ENCODE measurements at regions not wholly inside any gene's neighbourhood (a gene's known extent, or its start where the extent isn't known, plus 50 kb on each side); places are given as distances from the start of the nearest gene placed in this dataset.

DNA sequence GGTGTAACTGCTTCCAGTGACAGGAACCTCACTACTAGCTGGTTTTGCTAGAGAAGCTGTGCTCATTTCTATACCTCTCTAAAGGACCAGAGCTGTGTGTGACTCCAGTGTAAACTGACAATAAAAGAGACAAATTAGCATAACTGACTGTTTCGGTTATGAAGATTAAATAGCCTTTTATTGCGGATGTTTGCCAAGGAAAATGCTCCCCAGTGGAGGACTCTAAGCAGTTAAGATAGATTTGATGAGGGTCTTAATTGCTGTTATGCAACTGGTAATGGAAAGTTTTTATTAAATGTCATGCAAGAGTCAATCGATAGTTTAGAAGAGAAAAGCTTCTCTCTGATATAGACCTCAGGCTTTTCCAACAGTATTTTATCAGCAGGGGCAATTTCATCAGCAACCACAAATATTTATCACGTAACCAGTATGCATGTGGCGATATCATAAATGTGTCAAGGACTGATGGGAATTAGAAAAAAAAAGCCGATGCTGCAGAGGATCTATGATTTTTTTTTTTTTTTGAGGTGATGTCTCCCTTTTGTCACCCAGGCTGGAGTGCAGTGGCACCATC, 275.2 kb upstream of the DMAC1 start:
- no peak overlapping the region for H3K27ac ChIP-seq (replicated peaks in 1 of 4)
- H3K36me3 ChIP-seq = no peaks in the 10 kb centered on the region
- intact Hi-C loops (cut with DNase I) = no loop called here
- no peak for TF ChIP-seq POLR2AphosphoS5 (IDR thresholded peaks at IDR 0.05)
- no peak for TF ChIP-seq EP300 (IDR thresholded peaks at IDR 0.05)
- no peak for TF ChIP-seq POLR2A (IDR thresholded peaks at IDR 0.05; ENCODE audit: low read depth)
- TF ChIP-seq, protein P1, sequence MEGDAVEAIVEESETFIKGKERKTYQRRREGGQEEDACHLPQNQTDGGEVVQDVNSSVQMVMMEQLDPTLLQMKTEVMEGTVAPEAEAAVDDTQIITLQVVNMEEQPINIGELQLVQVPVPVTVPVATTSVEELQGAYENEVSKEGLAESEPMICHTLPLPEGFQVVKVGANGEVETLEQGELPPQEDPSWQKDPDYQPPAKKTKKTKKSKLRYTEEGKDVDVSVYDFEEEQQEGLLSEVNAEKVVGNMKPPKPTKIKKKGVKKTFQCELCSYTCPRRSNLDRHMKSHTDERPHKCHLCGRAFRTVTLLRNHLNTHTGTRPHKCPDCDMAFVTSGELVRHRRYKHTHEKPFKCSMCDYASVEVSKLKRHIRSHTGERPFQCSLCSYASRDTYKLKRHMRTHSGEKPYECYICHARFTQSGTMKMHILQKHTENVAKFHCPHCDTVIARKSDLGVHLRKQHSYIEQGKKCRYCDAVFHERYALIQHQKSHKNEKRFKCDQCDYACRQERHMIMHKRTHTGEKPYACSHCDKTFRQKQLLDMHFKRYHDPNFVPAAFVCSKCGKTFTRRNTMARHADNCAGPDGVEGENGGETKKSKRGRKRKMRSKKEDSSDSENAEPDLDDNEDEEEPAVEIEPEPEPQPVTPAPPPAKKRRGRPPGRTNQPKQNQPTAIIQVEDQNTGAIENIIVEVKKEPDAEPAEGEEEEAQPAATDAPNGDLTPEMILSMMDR (IDR thresholded peaks at IDR 0.05) = no peak
- no peak for DNase-seq (ENCODE audit: extremely low spot score)
- H3K4me1 ChIP-seq = no peaks in the 10 kb centered on the region
- 78% methylated on average over 6 of the region's 6 CpGs for WGBS
- no peak overlapping the region for H3K4me3 ChIP-seq
- no peaks in the 10 kb centered on the region for H3K9me3 ChIP-seq
- H3K27me3 ChIP-seq = no peaks in the 10 kb centered on the region

DNA sequence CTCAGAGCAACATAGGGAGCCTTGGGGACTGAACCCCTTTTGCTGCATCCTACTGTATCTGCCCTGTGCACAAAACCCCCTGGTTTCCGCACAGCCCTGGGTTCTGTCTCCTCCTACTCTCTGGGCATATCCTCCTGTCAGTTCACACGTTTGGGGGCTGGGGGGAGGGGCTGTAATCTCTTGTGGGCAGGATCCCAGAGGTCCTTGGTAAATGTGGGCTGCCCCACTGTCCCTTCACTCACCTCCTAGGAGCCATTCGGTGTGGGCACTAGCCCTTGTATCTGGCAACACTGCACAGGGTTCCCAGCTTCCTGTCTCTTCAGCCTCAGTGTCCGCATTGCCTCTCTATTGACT, 271.8 kb upstream of the DMAC1 start:
- no peak for DNase-seq (ENCODE audit: extremely low spot score)
- Histone ChIP-seq H3K36me3 (no peaks in the 10 kb centered on the region), H3K9me3 (no peaks in the 10 kb centered on the region), H3K27me3 (no peaks in the 10 kb centered on the region), H3K27ac (replicated peaks in 1 of 4) (no peak overlapping the region), H3K4me1 (no peaks in the 10 kb centered on the region), H3K4me3 (no peak overlapping the region)
- TF ChIP-seq POLR2A (IDR thresholded peaks at IDR 0.05; ENCODE audit: low read depth) (no peak), EP300 (IDR thresholded peaks at IDR 0.05) (no peak), POLR2AphosphoS5 (IDR thresholded peaks at IDR 0.05) (no peak)
- TF ChIP-seq, protein P1 (IDR thresholded peaks at IDR 0.05) = no peak
- intact Hi-C loops (cut with DNase I) = no loop called here
- 74% methylated on average over 4 of the region's 4 CpGs for WGBS

DNA sequence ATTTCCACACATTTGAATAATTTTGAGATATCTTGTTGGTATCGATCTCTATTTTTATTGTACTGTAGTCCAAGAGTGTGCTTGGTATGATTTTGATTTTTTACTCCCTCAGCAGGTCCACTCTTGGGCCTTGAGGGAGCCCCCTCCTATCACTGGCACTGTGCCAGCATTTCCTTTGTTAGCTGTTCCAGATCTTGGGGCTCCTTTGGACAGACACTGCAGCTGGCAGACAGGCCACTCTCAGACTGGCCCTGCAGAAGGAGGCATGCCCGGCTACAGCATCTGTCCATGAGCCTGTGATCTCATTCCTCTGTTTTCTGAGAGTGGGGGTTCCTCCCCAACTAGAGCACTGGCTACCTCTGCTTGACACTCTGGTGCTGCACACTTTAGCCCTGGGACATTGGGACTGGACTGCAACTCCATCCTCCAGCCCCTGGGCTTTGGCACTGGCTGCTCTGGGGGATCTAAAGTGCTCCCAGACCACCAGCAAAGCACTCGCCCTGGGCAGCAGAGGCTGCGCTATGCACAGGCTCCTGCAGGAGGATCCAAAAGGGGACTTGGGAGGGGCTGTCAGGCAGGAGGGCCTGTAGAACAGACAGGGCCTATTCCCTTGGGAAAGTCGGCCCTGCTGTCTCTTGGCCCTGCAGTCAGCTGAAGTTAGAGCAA, 271.3 kb upstream of the DMAC1 start:
- Histone ChIP-seq H3K36me3 (no peaks in the 10 kb centered on the region), H3K4me3 (no peak overlapping the region), H3K9me3 (no peaks in the 10 kb centered on the region), H3K27ac (replicated peaks in 1 of 4) (no peak overlapping the region), H3K27me3 (no peaks in the 10 kb centered on the region), H3K4me1 (no peaks in the 10 kb centered on the region)
- TF ChIP-seq POLR2A (IDR thresholded peaks at IDR 0.05; ENCODE audit: low read depth) = no peak
- no peak for TF ChIP-seq POLR2AphosphoS5 (IDR thresholded peaks at IDR 0.05)
- TF ChIP-seq, protein P1 (IDR thresholded peaks at IDR 0.05) = no peak
- no peak for DNase-seq (ENCODE audit: extremely low spot score)
- WGBS = 76% methylated on average over 2 of the region's 5 CpGs
- intact Hi-C loops (cut with DNase I) = no loop called here

DNA sequence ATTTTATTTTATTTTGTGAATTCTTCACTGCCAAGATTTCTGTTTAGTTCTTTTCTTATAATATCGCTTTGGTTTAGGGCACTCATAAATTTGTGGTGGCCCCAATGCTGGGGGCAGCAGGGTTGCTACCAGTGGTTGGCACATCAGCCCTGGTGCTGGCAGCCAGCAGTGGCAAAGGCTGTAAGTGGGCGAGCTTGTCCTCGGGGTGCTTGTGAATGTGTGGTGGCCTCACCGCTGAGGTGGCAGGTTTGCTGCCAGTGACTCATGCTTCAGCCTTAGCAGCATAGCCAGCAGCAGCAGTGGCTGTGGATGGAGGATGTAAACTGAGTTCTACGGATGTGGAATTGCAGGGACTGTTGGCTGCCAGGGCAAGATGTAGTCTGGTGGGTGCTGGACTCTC, 262.9 kb upstream of the DMAC1 start:
- Histone ChIP-seq H3K36me3 (no peaks in the 10 kb centered on the region), H3K27me3 (no peaks in the 10 kb centered on the region), H3K4me1 (no peaks in the 10 kb centered on the region), H3K27ac (replicated peaks in 1 of 4) (no peak overlapping the region), H3K4me3 (no peak overlapping the region), H3K9me3 (no peaks in the 10 kb centered on the region)
- DNase-seq (ENCODE audit: extremely low spot score) = no peak
- intact Hi-C loops (cut with DNase I) = no loop called here
- WGBS = 87% methylated on average over 5 of the region's 5 CpGs
- TF ChIP-seq POLR2AphosphoS5 (IDR thresholded peaks at IDR 0.05) (no peak), EP300 (IDR thresholded peaks at IDR 0.05) (no peak), POLR2A (IDR thresholded peaks at IDR 0.05; ENCODE audit: low read depth) (no peak)
- TF ChIP-seq, protein P1 (IDR thresholded peaks at IDR 0.05) = no peak

DNA sequence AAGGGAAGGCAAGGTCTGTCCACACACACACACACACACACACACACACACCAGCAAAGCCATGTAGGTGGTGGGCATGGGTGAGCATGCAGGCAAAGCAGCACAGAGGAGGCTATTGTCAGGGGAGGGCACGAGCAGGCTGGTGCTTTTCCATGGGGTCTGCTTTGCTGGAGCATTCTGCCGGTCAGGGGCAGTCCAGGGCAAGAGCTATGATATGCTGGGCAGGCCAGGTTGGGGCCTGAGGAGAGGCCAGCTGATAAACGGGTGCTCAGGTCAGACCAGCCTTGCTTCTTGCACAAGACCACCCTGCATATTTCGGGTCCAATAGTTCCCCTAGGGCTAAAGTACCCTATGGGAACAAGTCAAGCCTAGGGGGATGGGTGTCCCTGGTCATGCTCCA, 253.9 kb upstream of the DMAC1 start:
- Histone ChIP-seq H3K4me3 (no peak overlapping the region), H3K36me3 (no peaks in the 10 kb centered on the region), H3K4me1 (no peaks in the 10 kb centered on the region), H3K27me3 (no peaks in the 10 kb centered on the region), H3K27ac (replicated peaks in 1 of 4) (no peak overlapping the region), H3K9me3 (peaks cover 0 to 9% (median 4%) of the 10 kb centered on the region in 4 donors)
- intact Hi-C loops (cut with DNase I) = no loop called here
- 85% methylated on average over 4 of the region's 4 CpGs for WGBS
- no peak for DNase-seq (ENCODE audit: extremely low spot score)
- no peak for TF ChIP-seq EP300 (IDR thresholded peaks at IDR 0.05)
- no peak for TF ChIP-seq POLR2A (IDR thresholded peaks at IDR 0.05; ENCODE audit: low read depth)
- TF ChIP-seq, protein P1 (IDR thresholded peaks at IDR 0.05) = no peak
- TF ChIP-seq POLR2AphosphoS5 (IDR thresholded peaks at IDR 0.05) = no peak
